DOHH2 (cell line): ENCODE measurements at regions not wholly inside any gene's neighbourhood (a gene's known extent, or its start where the extent isn't known, plus 50 kb on each side); places are given as distances from the start of the nearest gene placed in this dataset.

Source experiments
- H3F3A ChIP-seq: fragments of 200-600 bp; sonication (generic), shearing (Covaris generic); 2 replicates; pipeline ENCODE4 v1.6.0; 2016; ENCODE audit warnings: antibody characterized with exemption, mild to moderate bottlenecking; ENCODE audit not compliant: control insufficient read depth, insufficient read depth
- H3K27ac ChIP-seq: fragments of 200-600 bp; sonication (generic); 2 replicates; pipeline ENCODE4 v1.5.1; 2014; ENCODE audit warnings: low read depth, mild to moderate bottlenecking, low read length, moderate library complexity
- H3K27me3 ChIP-seq: fragments of 200-600 bp; sonication (generic); 2 replicates; pipeline ENCODE4 v1.6.1; 2014; ENCODE audit warnings: mild to moderate bottlenecking, low read length, mixed read lengths; ENCODE audit not compliant: control insufficient read depth
- H3K36me3 ChIP-seq: fragments of 200-600 bp; sonication (generic); 2 replicates; pipeline ENCODE4 v1.6.1; 2014; ENCODE audit warnings: mild to moderate bottlenecking, low read length, moderate library complexity, mixed read lengths; ENCODE audit not compliant: control insufficient read depth
- H3K4me1 ChIP-seq: fragments of 200-600 bp; sonication (generic); 2 replicates; pipeline ENCODE4 v1.6.1; 2014; ENCODE audit warnings: mild to moderate bottlenecking, low read length, mixed read lengths; ENCODE audit not compliant: control insufficient read depth
- H3K4me2 ChIP-seq: fragments of 200-600 bp; sonication (generic); 2 replicates; pipeline ENCODE4 v1.6.0; 2014; ENCODE audit warnings: mild to moderate bottlenecking, low read length, moderate library complexity
- H3K4me3 ChIP-seq: fragments of 200-600 bp; sonication (generic); 2 replicates; pipeline ENCODE4 v1.5.1; 2014; ENCODE audit warnings: mild to moderate bottlenecking, low read length, mixed read lengths
- H3K79me2 ChIP-seq: fragments of 200-600 bp; sonication (generic); 2 replicates; pipeline ENCODE4 v1.6.1; 2014; ENCODE audit warnings: mild to moderate bottlenecking, low read length, mixed read lengths; ENCODE audit not compliant: control insufficient read depth
- H3K9me2 ChIP-seq: fragments of 200-600 bp; sonication (generic); replicated peaks from 2 replicates; pipeline ENCODE4 v1.6.1; 2014; ENCODE audit warnings: mild to moderate bottlenecking, low read length, mixed read lengths; ENCODE audit not compliant: control insufficient read depth
- H3K9me3 ChIP-seq: fragments of 200-600 bp; sonication (generic); 2 replicates; pipeline ENCODE4 v1.6.1; 2014; ENCODE audit warnings: antibody characterized with exemption, low read length, mixed read lengths; ENCODE audit not compliant: control insufficient read depth, insufficient read depth
- H4K20me1 ChIP-seq: fragments of 200-600 bp; sonication (generic); 2 replicates; pipeline ENCODE4 v1.6.0; 2014; ENCODE audit warnings: low read depth, mild to moderate bottlenecking, antibody characterized with exemption, low read length, moderate library complexity; ENCODE audit not compliant: control insufficient read depth, insufficient read depth
- EZH2phosphoT487 ChIP-seq: fragments of 200-600 bp; sonication (generic); IDR thresholded peaks from 2 replicates; pipeline ENCODE4 v1.6.1; 2017; ENCODE audit warnings: borderline replicate concordance, mild to moderate bottlenecking, antibody characterized with exemption, low read length, moderate library complexity, mixed read lengths
- TF ChIP-seq, protein P1 (sequence below): fragments of 200-600 bp; sonication (generic); IDR thresholded peaks from one replicate; pipeline ENCODE4 v1.5.1; 2014; ENCODE audit warnings: antibody characterized with exemption, mild to moderate bottlenecking, low read depth, low read length; ENCODE audit not compliant: poor library complexity, severe bottlenecking

DNA sequence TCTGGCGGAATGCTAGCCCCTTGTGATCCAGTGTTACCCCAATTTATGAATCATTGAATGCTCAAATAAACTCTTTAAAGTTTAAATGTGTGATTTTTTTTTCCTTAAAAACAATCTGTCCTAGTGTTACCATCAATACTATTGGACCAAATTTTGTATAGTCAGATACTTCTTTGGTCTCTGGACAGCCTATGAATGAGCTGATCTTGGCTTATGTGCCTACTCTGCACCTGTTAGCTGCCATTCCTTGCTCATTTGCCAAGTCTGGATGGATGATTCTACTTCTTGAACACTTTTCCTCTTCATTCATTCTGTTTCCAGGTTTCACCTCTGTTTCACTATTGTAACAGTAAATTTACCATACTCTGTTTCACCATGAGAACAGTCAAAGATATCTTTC, 226.5 kb upstream of the ZBED5 start:
- H3K4me3 ChIP-seq: no peak overlapping the region
- H3F3A ChIP-seq: no peaks in the 10 kb centered on the region
- H4K20me1 ChIP-seq: no peaks in the 10 kb centered on the region
- TF ChIP-seq EZH2phosphoT487: no peak
- TF ChIP-seq, protein P1, sequence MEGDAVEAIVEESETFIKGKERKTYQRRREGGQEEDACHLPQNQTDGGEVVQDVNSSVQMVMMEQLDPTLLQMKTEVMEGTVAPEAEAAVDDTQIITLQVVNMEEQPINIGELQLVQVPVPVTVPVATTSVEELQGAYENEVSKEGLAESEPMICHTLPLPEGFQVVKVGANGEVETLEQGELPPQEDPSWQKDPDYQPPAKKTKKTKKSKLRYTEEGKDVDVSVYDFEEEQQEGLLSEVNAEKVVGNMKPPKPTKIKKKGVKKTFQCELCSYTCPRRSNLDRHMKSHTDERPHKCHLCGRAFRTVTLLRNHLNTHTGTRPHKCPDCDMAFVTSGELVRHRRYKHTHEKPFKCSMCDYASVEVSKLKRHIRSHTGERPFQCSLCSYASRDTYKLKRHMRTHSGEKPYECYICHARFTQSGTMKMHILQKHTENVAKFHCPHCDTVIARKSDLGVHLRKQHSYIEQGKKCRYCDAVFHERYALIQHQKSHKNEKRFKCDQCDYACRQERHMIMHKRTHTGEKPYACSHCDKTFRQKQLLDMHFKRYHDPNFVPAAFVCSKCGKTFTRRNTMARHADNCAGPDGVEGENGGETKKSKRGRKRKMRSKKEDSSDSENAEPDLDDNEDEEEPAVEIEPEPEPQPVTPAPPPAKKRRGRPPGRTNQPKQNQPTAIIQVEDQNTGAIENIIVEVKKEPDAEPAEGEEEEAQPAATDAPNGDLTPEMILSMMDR: no peak
- no peaks in the 10 kb centered on the region for H3K4me1 ChIP-seq
- H3K79me2 ChIP-seq: no peaks in the 10 kb centered on the region
- peaks cover 10% of the 10 kb centered on the region; the same call in 1 of the 2 replicates for H3K27me3 ChIP-seq
- H3K9me2 ChIP-seq: no peaks in the 10 kb centered on the region; the same call in 1 of the 2 replicates
- no peak overlapping the region for H3K4me2 ChIP-seq
- H3K9me3 ChIP-seq: no peaks in the 10 kb centered on the region
- no peaks in the 10 kb centered on the region for H3K36me3 ChIP-seq
- no peak overlapping the region for H3K27ac ChIP-seq

DNA sequence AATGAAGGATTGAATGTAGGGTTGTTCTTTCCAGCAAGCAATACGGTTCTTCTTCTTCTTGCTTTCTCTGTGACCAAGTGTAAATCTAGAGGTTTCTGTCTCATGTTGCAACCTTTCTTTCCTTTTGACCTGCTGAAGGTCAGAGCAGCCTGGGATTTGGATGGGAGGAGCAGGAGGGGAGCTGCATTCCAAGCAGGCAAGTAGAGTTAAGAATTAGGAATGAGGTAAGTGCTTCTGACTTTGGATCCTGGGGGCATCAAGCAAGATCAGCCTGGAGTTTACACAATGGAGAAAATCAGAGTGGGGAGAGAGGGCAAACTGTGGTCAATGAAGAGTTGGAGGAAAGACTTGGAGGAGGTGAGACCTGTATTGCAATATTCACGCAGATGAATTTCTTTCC, 225.6 kb upstream of the ZBED5 start:
- Histone ChIP-seq H3F3A (no peaks in the 10 kb centered on the region), H3K4me1 (no peaks in the 10 kb centered on the region), H3K9me3 (no peaks in the 10 kb centered on the region), H3K79me2 (no peaks in the 10 kb centered on the region), H3K4me3 (no peak overlapping the region), H3K9me2 (no peaks in the 10 kb centered on the region; the same call in 1 of the 2 replicates), H3K36me3 (no peaks in the 10 kb centered on the region), H3K27me3 (peaks cover 10% of the 10 kb centered on the region; the same call in 1 of the 2 replicates), H3K4me2 (no peak overlapping the region), H4K20me1 (no peaks in the 10 kb centered on the region), H3K27ac (no peak overlapping the region)
- no peak for TF ChIP-seq EZH2phosphoT487
- TF ChIP-seq, protein P1: no peak

DNA sequence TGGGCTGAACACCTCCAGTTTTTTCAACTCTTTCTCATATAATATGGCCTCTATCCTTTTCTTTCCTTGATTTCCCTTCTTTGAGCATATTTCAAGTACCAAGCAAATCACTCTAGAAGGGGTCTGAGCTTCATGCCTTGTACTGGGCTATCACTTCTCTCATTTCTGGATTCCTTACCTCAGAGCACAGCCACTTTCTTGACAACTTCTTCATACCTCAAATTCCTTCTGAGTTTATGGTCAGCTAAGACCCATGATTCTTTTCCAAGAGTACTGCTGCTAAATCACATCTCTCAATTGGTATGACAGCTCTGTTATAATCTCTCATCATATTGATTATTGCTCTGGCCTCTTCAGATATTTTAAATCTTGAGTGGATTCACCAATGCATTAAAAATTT, 224.8 kb upstream of the ZBED5 start:
- Histone ChIP-seq H4K20me1 (no peaks in the 10 kb centered on the region), H3K4me2 (no peak overlapping the region), H3K4me3 (no peak overlapping the region), H3K9me3 (no peaks in the 10 kb centered on the region), H3K4me1 (no peaks in the 10 kb centered on the region), H3K9me2 (no peaks in the 10 kb centered on the region; the same call in 1 of the 2 replicates), H3K79me2 (no peaks in the 10 kb centered on the region), H3K27ac (no peak overlapping the region), H3F3A (no peaks in the 10 kb centered on the region), H3K36me3 (no peaks in the 10 kb centered on the region), H3K27me3 (peaks cover 10% of the 10 kb centered on the region; the same call in 1 of the 2 replicates)
- TF ChIP-seq EZH2phosphoT487: no peak
- TF ChIP-seq, protein P1: no peak
